Stimulated activated CD8-positive, alpha-beta memory T cell treated with anti-CD3 and anti-CD28 coated beads, Interleukin-7, amount 100 ng/mL, for 4 hours (primary cell): ENCODE measurements at regions not wholly inside any gene's neighbourhood (a gene's known extent, or its start where the extent isn't known, plus 50 kb on each side); places are given as distances from the start of the nearest gene placed in this dataset.
"Not testable (repeated sequence)": the region's sequence is repeated elsewhere in the genome, so short reads cannot be mapped to it uniquely, and the experiment has no call there.

Experiments
- DNase-seq, 2 donors: peaks; one replicate each; pipeline ENCODE4 v3.0.0-alpha.2; 2020; ENCODE audit warnings: low read depth in 2 of 2

- DNase-seq, result no peak
Measured at GRCh38 chr15:69673291-69673881, 220.8 kb downstream of the RPLP1 start.

- DNase-seq, result no peak
Measured at GRCh38 chr15:69675731-69676130, 223.1 kb downstream of the RPLP1 start.

- DNase-seq, result no peak
Measured at GRCh38 chr15:69677403-69677802, 224.8 kb downstream of the RPLP1 start.

- peak in 1 of 2 donors; percentile 19 for DNase-seq
Measured at GRCh38 chr15:69679623-69680228, 227.1 kb downstream of the RPLP1 start.

GRCh38 chr15:69684823-69685222 lies 232.2 kb downstream of the RPLP1 start:
- not testable (repeated sequence) for DNase-seq

- no peak for DNase-seq
Measured at GRCh38 chr15:69685512-69686452, 233.2 kb downstream of the RPLP1 start.

- DNase-seq, result no peak
Measured at GRCh38 chr15:69686626-69687025, 234.0 kb downstream of the RPLP1 start.

- DNase-seq, result no peak
Measured at GRCh38 chr15:69689133-69689532, 236.5 kb downstream of the RPLP1 start.

- no peak for DNase-seq
Measured at GRCh38 chr15:69691307-69692015, 238.8 kb downstream of the RPLP1 start.

GRCh38 chr15:69692342-69692741 lies 239.7 kb downstream of the RPLP1 start:
- DNase-seq, result no peak

GRCh38 chr15:69693059-69693458 lies 240.4 kb downstream of the RPLP1 start:
- no peak for DNase-seq

- no peak for DNase-seq
Measured at GRCh38 chr15:69696946-69697345, 244.3 kb downstream of the RPLP1 start.

- no peak for DNase-seq
Measured at GRCh38 chr15:69697916-69698315, 245.3 kb downstream of the RPLP1 start.

- no peak for DNase-seq
Measured at GRCh38 chr15:69699096-69699495, 246.5 kb downstream of the RPLP1 start.

GRCh38 chr15:69700380-69700779 lies 247.8 kb downstream of the RPLP1 start:
- no peak for DNase-seq

- DNase-seq, result no peak
Measured at GRCh38 chr15:69701198-69701597, 248.6 kb downstream of the RPLP1 start.

- no peak for DNase-seq
Measured at GRCh38 chr15:69703532-69704187, 251.0 kb downstream of the RPLP1 start.

- DNase-seq, result no peak
Measured at GRCh38 chr15:69704229-69704628, 251.6 kb downstream of the RPLP1 start.

GRCh38 chr15:69704700-69705099 lies 252.1 kb downstream of the RPLP1 start:
- DNase-seq, result no peak

- no peak for DNase-seq
Measured at GRCh38 chr15:69706353-69707097, 253.9 kb downstream of the RPLP1 start.

- not testable (repeated sequence) for DNase-seq
Measured at GRCh38 chr15:69707241-69707640, 254.6 kb downstream of the RPLP1 start.
